ENCODE measurements at regions not wholly inside any gene's neighbourhood (a gene's known extent, or its start where the extent isn't known, plus 50 kb on each side); places are given as distances from the start of the nearest gene placed in this dataset.

GRCh38 chr14:61911574-61911973, 149.4 kb downstream of the SNAPC1 start:
- Histone ChIP-seq H3K27ac (no peak overlapping the region), H3K9me3 (ENCODE audit: severe bottlenecking) (no peaks in the 10 kb centered on the region), H3K4me3 (ENCODE audit: low read depth, low read length) (no peak overlapping the region), H3K36me3 (no peaks in the 10 kb centered on the region), H3K27me3 (ENCODE audit: insufficient read depth, low read depth, severe bottlenecking) (no peaks in the 10 kb centered on the region)
- no peak for TF ChIP-seq CTCF (IDR thresholded peaks at IDR 0.05; ENCODE audit: low read depth, low read length)
- DNase-seq = no peak

- DNase-seq = no peak
- H3K27ac ChIP-seq = no peak overlapping the region
- TF ChIP-seq CTCF (IDR thresholded peaks at IDR 0.05; ENCODE audit: low read depth, low read length) = no peak
- no peaks in the 10 kb centered on the region for H3K9me3 ChIP-seq (ENCODE audit: severe bottlenecking)
- no peaks in the 10 kb centered on the region for H3K36me3 ChIP-seq
- H3K4me3 ChIP-seq (ENCODE audit: low read depth, low read length) = no peak overlapping the region
- no peaks in the 10 kb centered on the region for H3K27me3 ChIP-seq (ENCODE audit: insufficient read depth, low read depth, severe bottlenecking)
Measured at GRCh38 chr14:61918998-61919397, 156.8 kb downstream of the SNAPC1 start.

- Histone ChIP-seq H3K4me3 (ENCODE audit: low read depth, low read length) (no peak overlapping the region), H3K27ac (no peak overlapping the region), H3K36me3 (no peaks in the 10 kb centered on the region), H3K9me3 (ENCODE audit: severe bottlenecking) (no peaks in the 10 kb centered on the region), H3K27me3 (ENCODE audit: insufficient read depth, low read depth, severe bottlenecking) (no peaks in the 10 kb centered on the region)
- peak; percentile 22 for DNase-seq
- peak; percentile 49 for TF ChIP-seq CTCF (IDR thresholded peaks at IDR 0.05; ENCODE audit: low read depth, low read length)
Measured at GRCh38 chr14:61923348-61923747, 161.1 kb downstream of the SNAPC1 start.

- Histone ChIP-seq H3K27ac (no peak overlapping the region), H3K9me3 (ENCODE audit: severe bottlenecking) (no peaks in the 10 kb centered on the region), H3K36me3 (no peaks in the 10 kb centered on the region), H3K4me3 (ENCODE audit: low read depth, low read length) (no peak overlapping the region), H3K27me3 (ENCODE audit: insufficient read depth, low read depth, severe bottlenecking) (no peaks in the 10 kb centered on the region)
- peak; percentile 65 for DNase-seq
- TF ChIP-seq CTCF (IDR thresholded peaks at IDR 0.05; ENCODE audit: low read depth, low read length) = peak; percentile 69
Measured at GRCh38 chr14:61925043-61925442, 162.8 kb downstream of the SNAPC1 start.

GRCh38 chr14:61925732-61926435, 163.7 kb downstream of the SNAPC1 start:
- no peaks in the 10 kb centered on the region for H3K27me3 ChIP-seq (ENCODE audit: insufficient read depth, low read depth, severe bottlenecking)
- TF ChIP-seq CTCF (IDR thresholded peaks at IDR 0.05; ENCODE audit: low read depth, low read length) = no peak
- no peak for DNase-seq

GRCh38 chr14:61927060-61927459, 164.8 kb downstream of the SNAPC1 start:
- H3K4me3 ChIP-seq (ENCODE audit: low read depth, low read length) = no peak overlapping the region
- no peak for DNase-seq

More at GRCh38 chr14:61925732-61926435, 163.7 kb downstream of the SNAPC1 start:
- no peaks in the 10 kb centered on the region for H3K9me3 ChIP-seq (ENCODE audit: severe bottlenecking)
- no peak overlapping the region for H3K4me3 ChIP-seq (ENCODE audit: low read depth, low read length)
- H3K27ac ChIP-seq = no peak overlapping the region
- no peaks in the 10 kb centered on the region for H3K36me3 ChIP-seq

More at GRCh38 chr14:61927060-61927459, 164.8 kb downstream of the SNAPC1 start:
- H3K9me3 ChIP-seq (ENCODE audit: severe bottlenecking) = no peaks in the 10 kb centered on the region
- no peaks in the 10 kb centered on the region for H3K27me3 ChIP-seq (ENCODE audit: insufficient read depth, low read depth, severe bottlenecking)
- H3K27ac ChIP-seq = no peak overlapping the region
- no peak for TF ChIP-seq CTCF (IDR thresholded peaks at IDR 0.05; ENCODE audit: low read depth, low read length)
- H3K36me3 ChIP-seq = no peaks in the 10 kb centered on the region
